Embryonic facial prominence (tissue), 1 donor: ENCODE measurements at regions not wholly inside any gene's neighbourhood (a gene's known extent, or its start where the extent isn't known, plus 50 kb on each side); places are given as distances from the start of the nearest gene placed in this dataset.
"Not testable (repeated sequence)": the region's sequence is repeated elsewhere in the genome, so short reads cannot be mapped to it uniquely, and the experiment has no call there.

Experiments
- DNase-seq: peaks from one replicate; pipeline ENCODE4 v3.0.0-alpha.2; 2016; ENCODE audit errors: extremely low spot score

- no peak for DNase-seq
These were observed 1527.5 kb upstream of the C9orf72 start for GRCh38 chr9:29100762-29101161.

- not testable (repeated sequence) for DNase-seq
These were observed 1530.9 kb upstream of the C9orf72 start for GRCh38 chr9:29104166-29104565.

DNA sequence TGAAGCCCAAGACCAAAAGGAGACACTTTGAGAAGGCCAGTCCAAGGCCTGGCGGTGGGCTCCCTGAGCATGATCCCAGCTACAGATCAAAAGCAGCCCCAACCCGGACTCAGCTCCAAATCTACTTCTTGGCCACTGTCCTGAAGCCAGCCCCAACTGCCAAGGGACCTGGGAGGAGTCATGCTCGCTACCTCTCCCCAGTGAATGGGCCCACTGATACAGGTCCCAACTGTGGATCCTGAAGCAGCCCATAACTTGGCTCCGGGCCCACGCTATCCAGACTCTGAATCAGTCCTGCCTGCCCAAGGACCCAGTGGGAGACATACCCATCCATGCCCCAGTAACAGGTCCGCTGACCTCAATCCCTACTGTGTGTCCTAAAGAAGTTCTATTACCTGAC lies 1545.3 kb upstream of the C9orf72 start:
- DNase-seq: no peak

DNA sequence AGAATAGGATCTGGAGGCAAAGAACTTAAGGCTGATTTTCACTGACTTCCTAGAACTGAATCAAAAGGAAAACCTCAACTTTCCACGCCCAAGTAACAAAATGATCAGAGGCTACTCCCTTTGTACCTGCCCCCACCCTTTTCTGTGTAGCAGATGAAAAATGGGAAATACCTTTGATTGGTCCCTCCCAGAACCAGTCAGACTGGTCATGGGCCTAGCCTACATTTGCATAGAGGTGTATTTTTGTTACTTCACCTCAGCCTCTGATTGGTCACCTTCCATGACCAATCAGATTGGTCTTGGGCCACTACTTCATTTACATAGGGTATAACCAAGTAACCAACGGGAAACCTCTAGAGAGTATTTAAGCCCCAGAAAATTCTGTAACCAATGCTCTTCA lies 1553.5 kb upstream of the C9orf72 start:
- DNase-seq: no peak

GRCh38 chr9:29129763-29130162 lies 1556.5 kb upstream of the C9orf72 start:
- no peak for DNase-seq

GRCh38 chr9:29144476-29144875 lies 1571.2 kb upstream of the C9orf72 start:
- no peak for DNase-seq

GRCh38 chr9:29150606-29151005 lies 1577.3 kb upstream of the C9orf72 start:
- no peak for DNase-seq

GRCh38 chr9:29160763-29161353 lies 1587.6 kb upstream of the C9orf72 start:
- no peak for DNase-seq

DNA sequence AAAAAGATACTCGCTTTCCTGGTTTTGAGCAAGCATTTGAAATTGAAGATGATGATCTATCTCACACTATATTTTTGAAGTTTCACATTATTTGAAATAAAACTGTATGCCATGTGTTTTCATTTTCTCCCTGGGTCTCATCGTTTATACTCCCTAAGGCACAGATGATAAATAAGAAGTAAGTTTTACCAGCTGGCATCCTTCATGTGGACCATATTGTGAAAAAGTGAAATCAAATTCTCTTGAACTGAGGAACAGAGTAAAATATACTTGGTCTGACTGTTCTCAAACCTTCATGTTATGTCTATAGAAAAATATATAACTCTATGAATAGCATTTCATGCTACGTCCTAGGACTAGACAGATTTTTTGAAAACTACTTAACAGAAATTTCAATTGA lies 1600.9 kb upstream of the C9orf72 start:
- no peak for DNase-seq

DNA sequence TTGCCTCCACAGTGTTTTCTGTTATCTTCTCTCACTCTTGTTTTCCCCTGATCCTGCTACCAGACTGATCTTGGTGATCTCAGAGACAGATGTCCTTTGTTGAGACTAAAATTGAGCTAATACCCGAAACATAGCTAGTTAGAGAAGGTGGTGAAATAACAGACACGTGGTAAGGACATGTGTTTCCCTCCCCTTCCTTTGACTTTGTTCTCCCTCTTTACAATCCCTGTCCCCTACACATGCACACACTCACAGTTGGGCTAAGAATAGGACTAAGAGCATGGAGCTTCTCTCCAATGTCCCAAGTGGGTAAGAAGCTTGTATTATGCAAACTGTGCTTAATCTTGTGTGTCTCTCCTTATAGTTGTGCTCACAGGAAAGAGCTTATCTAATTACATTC lies 1603.0 kb upstream of the C9orf72 start:
- DNase-seq: no peak

DNA sequence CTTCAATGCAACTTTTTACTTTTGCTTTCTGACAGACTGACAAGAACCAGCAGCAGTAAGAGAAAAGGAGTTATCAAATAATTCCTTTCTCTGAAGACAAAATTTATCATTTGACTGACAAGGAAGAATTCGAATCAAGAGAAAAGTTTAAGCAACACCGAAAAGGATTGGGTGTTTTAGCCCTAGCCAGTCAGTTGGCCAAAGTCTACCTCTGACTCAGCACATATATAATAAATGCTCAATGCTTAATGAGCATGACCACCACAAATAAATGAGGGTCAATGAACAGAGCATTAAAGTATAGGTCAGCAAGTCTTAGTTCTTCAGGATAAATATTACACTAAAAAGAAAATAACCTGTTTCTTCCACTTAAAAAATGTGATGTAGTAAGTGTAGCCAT lies 1603.5 kb upstream of the C9orf72 start:
- DNase-seq: no peak

GRCh38 chr9:29183971-29184370 lies 1610.7 kb upstream of the C9orf72 start:
- no peak for DNase-seq

DNA sequence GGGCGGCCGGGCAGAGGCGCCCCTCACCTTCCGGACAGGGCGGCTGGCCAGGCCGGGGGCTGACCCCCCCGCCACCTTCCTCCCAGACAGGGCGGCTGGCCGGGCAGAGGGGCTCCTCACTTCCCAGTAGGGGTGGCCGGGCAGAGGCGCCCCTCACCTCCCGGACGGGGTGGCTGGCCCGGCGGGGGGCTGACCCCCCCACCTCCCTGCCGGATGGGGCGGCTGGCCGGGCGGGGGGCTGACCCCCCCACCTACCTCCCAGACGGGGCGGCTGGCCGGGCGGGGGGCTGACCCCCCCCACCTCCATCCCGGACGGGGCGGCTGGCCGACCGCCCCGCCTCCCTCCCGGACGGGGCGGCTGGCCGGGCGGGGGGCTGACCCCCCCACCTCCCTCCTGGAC lies 1615.5 kb upstream of the C9orf72 start:
- DNase-seq: not testable (repeated sequence)

GRCh38 chr9:29189221-29189620 lies 1615.9 kb upstream of the C9orf72 start:
- not testable (repeated sequence) for DNase-seq

DNA sequence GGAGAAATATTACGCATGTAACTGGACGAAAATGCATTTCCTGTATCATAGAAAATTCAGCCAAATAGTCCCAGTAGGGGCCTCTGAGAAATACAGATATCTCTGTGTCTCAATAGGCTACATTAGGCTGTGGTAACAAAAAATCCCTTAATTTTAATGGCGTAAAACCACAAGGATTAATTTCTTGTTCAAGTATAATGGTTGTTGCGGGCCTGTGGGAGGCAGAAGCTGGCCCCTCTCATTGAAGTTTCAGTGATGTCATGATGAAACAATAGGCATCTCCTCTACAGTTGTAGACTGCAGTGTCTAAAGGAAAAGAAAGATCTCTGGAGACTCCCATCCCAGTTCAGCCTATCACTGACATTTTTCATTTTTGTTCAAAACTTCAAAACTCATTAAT lies 1625.6 kb upstream of the C9orf72 start:
- no peak for DNase-seq

DNA sequence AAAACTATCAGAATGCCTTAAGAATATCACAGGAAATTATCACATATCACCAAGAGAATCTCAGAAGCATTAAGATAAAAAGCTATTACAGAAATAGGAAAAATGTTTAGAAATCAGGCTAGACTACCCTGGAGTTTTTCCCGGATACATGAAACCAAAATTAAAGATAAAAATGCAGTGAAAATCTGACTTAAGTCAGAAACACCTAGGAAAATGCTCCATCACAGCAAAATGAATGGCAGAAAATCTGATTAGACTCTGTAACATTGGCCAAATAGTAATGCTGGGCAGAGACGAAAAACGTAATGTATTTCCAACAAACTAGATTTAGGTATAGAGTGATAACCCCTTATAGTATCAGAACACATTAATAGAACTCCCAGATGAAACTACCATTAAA lies 1626.7 kb upstream of the C9orf72 start:
- no peak for DNase-seq

DNA sequence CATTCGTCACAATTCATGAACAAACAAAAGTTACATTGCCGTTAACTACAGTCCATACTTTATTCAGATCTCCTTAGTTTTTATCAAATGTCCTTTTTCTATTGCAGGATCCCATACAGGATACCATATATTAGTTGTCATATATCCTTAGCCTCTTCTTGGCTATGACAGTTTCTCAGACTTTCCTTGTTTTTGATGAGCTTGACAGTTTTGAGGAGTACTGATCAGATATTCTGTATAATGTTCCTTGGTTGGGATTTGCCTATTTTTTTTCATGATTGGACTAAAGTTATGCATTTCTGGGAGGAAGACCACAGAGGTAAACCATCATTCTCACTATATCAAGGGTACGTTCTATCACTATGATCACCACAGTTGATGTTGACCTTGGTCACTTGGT lies 1627.4 kb upstream of the C9orf72 start:
- DNase-seq: no peak

DNA sequence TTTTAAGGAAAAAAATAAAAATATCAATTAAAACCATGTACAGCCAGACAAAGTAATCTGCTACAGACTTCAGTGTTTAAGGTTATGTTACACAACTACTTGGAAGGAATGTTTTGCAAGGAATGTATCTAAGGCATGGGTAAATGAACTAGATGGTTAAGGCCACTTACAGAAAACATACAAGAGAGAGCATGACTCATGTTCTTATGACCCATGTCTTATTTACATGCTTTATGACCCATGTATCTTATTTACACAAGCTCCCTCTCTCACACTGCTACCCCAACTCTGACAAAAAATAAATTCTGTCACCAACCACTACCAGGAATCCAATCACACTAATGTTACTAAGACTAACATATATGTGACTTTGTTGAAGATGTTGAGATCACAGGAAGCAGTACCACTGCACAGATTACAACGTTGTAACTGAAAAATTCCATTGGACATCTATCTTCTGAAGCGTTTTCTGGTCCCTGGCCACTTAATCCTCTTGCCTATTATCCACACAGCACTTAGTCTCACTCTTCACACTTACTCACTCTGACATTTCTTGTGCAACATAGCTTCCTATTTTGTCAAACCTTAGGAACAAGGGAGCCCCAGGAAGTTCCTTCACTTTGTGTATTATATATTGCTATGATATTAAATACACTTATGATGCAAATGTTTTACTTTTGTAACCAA lies 1630.1 kb upstream of the C9orf72 start:
- no peak for DNase-seq

- no peak for DNase-seq
These were observed 1635.4 kb upstream of the C9orf72 start for GRCh38 chr9:29208670-29209069.

DNA sequence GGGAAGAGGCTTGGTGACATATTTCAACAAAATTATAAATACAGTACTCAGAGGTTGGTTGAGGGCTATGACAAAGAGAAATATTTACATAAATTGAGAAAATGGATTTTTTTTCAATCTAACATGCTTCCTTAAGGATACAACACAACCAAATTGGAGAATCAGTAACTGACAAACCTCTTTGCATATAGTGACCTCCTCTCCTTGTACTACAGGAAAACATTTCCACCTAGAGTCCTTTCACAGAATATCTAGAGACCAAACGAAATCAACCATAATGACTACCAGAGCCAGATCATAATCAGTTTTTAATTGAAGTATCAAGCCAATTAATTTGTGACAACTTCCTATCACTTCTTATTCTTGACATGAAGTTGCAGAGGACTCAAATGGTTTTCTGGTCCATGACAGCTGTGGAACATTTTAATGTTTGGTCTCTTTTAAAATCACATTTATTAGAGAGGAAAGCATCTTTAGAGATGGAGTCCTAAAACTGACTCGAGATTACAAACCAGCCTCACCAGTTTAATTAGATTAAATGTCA lies 1636.5 kb upstream of the C9orf72 start:
- DNase-seq: no peak

DNA sequence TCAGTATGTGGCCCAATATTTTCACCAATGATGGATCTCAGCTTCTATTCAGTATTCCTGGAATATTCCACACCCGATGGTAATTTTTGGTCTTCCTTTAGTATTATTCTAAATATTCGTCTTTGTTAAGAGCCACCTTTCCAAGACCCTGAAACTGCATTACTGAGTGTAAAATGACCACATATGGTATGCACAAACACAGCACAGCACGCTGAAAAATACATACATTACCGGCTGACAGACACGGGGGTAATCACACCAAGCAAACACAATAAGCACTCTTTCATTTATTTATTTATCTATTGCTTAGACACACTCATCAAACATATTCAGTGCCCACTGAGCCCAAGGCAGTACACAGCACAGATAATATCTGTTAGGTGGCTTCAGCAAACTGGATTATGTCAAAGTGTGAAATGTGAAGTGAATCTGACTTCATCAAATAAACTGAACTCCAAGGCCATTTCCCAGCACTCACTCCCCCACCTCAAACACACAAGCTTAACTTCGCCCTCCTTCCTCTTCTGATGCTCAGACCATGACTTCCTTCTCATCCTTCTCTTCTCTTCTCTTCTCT lies 1637.8 kb upstream of the C9orf72 start:
- no peak for DNase-seq

DNA sequence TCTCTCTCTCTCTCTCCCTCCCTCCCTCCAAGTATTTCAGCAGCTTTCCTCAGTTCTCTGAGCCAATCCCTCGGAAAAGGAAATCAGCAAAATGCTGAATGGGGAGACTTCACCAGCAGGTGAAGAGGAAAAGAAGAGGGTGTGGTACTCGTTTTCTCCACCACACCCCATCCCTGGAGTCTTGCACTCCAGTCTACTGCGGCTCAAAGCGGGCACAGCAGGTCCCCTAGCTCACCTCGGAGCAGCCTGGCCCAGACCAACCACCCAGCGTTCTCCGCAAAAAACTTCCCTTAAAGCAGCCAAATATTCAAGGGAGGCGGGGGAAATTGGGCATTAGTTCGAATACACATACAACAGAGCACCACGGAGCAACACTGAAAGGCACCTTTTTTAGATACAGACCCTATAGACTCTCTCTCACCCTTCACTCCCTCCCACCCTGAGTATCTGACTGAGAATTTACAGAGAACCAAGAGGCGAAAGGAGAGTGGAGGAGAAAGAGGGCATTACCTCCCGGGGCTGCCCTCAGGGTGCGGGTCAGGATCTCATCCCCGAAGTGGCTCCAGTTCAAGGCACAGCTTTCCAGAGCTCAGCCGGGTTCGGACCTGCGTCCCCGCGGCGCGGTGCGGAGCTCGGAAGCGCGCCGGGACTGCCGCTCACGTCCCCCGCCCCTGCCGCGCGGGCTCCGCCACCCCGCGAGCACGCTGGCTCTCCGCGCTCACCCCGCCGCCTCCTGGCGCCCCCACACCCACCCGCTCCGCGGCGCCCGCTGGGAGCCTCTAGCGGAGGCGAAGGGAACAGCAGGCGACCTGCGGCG lies 1638.5 kb upstream of the C9orf72 start:
- DNase-seq: no peak
